Peyer's patch (tissue), 4 donors: ENCODE measurements at regions not wholly inside any gene's neighbourhood (a gene's known extent, or its start where the extent isn't known, plus 50 kb on each side); places are given as distances from the start of the nearest gene placed in this dataset.

ENCODE experiments used
- DNase-seq, 3 donors: peaks; one replicate each; pipeline ENCODE4 v3.0.0-alpha.2; 2017 to 2019
- H3K27ac ChIP-seq, 4 donors: fragments of 200-600 bp; sonication (generic); one replicate each; pipeline ENCODE4 v1.5.1; 2016 to 2019
- H3K27me3 ChIP-seq, 2 donors: fragments of 200-600 bp; sonication (generic); one replicate each; pipeline ENCODE4 v1.5.1; 2019
- H3K36me3 ChIP-seq, 3 donors: fragments of 200-600 bp; sonication (generic); one replicate each; pipeline ENCODE4 v1.5.1; 2016 to 2019
- H3K4me1 ChIP-seq, 4 donors: fragments of 200-600 bp; sonication (generic); one replicate each; pipeline ENCODE4 v1.5.1; 2016 to 2019
- H3K4me3 ChIP-seq, 4 donors: fragments of 200-600 bp; sonication (generic); 1 replicate in 3 of 4; 2 replicates in 1 of 4; pipeline ENCODE4 v1.5.1; 2016 to 2019; ENCODE audit warnings: mild to moderate bottlenecking in 1 of 4
- H3K9me3 ChIP-seq, 4 donors: fragments of 200-600 bp; sonication (generic); one replicate each; pipeline ENCODE4 v1.5.1; 2016 to 2019; ENCODE audit warnings: mild to moderate bottlenecking in 1 of 4
- POLR2A ChIP-seq, 2 donors: fragments of 450-650 bp; IDR thresholded peaks; one replicate each; pipeline ENCODE4 v1.5.1; 2017; ENCODE audit warnings: antibody characterized with exemption in 2 of 2, mild to moderate bottlenecking in 2 of 2, moderate library complexity in 2 of 2
- TF ChIP-seq, protein P1 (sequence below), 6 experiments: fragments of 450-650 bp in 4 of 6; fragments of 200-600 bp in 2 of 6; sonication (generic) in 1 of 6; IDR thresholded peaks; one replicate each; pipeline ENCODE4 v1.5.1; 2017 to 2019; ENCODE audit warnings: antibody characterized with exemption in 6 of 6, mild to moderate bottlenecking in 3 of 6, moderate library complexity in 1 of 6

DNA sequence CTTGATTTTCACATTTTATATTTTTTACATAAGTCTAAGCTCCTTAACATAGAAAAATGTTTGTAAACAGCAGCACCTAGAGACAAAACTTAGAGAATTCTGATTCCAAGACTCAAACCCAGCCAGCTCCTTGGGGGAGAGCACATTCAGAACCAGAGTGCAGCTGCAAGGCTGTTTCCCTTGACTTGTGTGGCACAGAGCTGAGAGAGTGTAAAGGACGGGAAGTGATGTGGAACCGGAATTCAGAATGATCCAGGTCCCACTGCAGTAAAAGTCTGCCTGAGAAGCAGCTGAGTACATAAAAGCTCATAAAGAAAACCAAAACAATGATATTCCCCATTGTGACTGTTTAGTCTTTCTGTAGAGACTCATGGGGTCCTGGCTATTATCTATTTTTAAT is 713.8 kb downstream of the RAB28 start:
- no peak for DNase-seq
- no peak for TF ChIP-seq POLR2A (IDR thresholded peaks at IDR 0.05)
- H3K4me1 ChIP-seq: no peaks in the 10 kb centered on the region

DNA sequence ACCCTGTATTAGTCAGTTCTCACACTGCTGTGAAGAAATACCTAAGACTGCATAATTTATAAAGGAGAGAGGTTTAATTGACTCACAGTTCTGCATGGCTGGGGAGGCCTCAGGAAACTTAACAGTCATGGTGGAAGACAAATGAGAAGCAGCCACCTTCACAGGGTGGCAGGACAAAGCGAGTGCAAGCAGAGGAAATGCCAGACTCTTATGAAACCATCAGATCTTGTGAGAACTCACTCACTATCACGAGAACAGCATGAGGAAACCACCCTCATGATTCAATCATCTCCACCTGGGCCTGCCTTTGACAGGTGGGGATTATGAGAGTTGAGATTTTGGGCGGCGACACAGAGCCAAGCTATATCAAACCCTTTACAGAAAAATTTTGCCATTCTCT is 722.4 kb downstream of the RAB28 start:
- Histone ChIP-seq H3K27me3 (no peaks in the 10 kb centered on the region), H3K27ac (no peak overlapping the region), H3K36me3 (no peaks in the 10 kb centered on the region), H3K9me3 (no peaks in the 10 kb centered on the region), H3K4me3 (no peak overlapping the region), H3K4me1 (no peaks in the 10 kb centered on the region)
- DNase-seq: no peak
- TF ChIP-seq, protein P1, sequence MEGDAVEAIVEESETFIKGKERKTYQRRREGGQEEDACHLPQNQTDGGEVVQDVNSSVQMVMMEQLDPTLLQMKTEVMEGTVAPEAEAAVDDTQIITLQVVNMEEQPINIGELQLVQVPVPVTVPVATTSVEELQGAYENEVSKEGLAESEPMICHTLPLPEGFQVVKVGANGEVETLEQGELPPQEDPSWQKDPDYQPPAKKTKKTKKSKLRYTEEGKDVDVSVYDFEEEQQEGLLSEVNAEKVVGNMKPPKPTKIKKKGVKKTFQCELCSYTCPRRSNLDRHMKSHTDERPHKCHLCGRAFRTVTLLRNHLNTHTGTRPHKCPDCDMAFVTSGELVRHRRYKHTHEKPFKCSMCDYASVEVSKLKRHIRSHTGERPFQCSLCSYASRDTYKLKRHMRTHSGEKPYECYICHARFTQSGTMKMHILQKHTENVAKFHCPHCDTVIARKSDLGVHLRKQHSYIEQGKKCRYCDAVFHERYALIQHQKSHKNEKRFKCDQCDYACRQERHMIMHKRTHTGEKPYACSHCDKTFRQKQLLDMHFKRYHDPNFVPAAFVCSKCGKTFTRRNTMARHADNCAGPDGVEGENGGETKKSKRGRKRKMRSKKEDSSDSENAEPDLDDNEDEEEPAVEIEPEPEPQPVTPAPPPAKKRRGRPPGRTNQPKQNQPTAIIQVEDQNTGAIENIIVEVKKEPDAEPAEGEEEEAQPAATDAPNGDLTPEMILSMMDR (IDR thresholded peaks at IDR 0.05): no peak
- TF ChIP-seq POLR2A (IDR thresholded peaks at IDR 0.05): no peak

More for the DNA sequence above, 713.8 kb downstream of the RAB28 start:
- Histone ChIP-seq H3K27me3 (no peaks in the 10 kb centered on the region), H3K4me3 (no peak overlapping the region), H3K36me3 (no peaks in the 10 kb centered on the region), H3K27ac (no peak overlapping the region), H3K9me3 (no peaks in the 10 kb centered on the region)

DNA sequence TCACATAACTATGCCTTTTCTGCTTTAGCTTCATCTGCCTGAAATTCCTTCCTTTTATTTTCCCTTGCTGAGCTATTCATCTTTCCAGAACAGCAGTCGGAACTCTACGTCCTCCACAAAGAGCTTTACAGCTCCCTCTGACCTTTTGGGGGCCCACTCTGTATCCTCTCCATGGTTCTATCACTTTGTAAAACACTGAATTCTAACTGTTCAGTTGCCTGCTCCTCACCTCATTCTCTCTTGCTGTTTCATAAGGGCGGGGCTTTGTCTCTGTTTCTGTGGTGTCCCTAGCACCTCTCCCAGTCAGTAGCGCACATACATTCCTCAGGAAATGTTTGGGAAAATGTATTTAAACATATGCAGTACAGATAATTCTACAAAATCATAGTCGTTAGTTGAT is 737.0 kb downstream of the RAB28 start:
- Histone ChIP-seq H3K4me3 (no peak overlapping the region), H3K9me3 (no peaks in the 10 kb centered on the region), H3K27ac (no peak overlapping the region), H3K27me3 (no peaks in the 10 kb centered on the region), H3K4me1 (no peaks in the 10 kb centered on the region), H3K36me3 (no peaks in the 10 kb centered on the region)
- TF ChIP-seq, protein P1 (IDR thresholded peaks at IDR 0.05): no peak
- TF ChIP-seq POLR2A (IDR thresholded peaks at IDR 0.05): no peak
- no peak for DNase-seq

DNA sequence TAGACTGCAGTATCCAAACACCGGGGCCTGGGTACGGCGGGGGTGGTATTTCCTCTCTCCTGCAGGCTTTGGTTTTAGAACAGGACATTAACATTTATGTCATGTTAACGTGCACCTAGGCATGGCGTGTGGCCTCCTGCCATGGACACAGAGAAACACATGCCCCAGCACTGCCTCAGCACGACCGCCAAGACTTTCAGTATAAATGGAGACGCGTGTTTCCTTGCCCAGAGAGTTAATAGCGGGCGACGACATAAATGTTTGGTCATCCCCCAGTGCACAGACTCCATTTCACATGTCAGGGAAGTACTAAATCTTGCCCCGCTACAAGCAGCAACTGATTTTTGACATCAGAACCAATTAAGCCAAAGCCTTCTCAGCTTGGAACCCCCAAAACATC is 737.9 kb downstream of the RAB28 start:
- Histone ChIP-seq H3K36me3 (no peaks in the 10 kb centered on the region), H3K4me3 (no peak overlapping the region), H3K4me1 (no peaks in the 10 kb centered on the region), H3K27ac (no peak overlapping the region), H3K27me3 (no peaks in the 10 kb centered on the region), H3K9me3 (no peaks in the 10 kb centered on the region)
- no peak for DNase-seq
- TF ChIP-seq, protein P1 (IDR thresholded peaks at IDR 0.05): no peak
- no peak for TF ChIP-seq POLR2A (IDR thresholded peaks at IDR 0.05)

DNA sequence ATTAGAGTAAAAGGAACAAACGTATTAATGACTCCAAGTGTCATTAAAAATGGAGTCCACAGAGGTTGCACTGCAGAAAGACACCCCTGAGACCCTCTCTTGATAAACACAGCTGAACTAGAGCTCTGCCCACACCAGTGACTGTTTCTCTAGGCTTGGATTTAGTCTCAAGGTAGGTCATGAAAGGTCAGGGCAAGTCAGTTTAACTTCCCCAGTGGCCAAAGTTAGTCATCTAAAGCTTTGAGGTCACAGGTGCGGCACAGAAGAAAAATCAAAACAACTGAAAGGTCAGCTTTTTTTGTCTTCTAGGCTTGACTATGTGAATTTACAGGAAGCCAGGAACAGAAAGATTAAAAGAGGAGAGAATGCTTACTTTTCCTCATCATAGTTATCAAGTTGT is 749.6 kb downstream of the RAB28 start:
- TF ChIP-seq, protein P1 (IDR thresholded peaks at IDR 0.05): no peak
- Histone ChIP-seq H3K27ac (no peak overlapping the region), H3K4me1 (no peaks in the 10 kb centered on the region), H3K4me3 (no peak overlapping the region), H3K9me3 (no peaks in the 10 kb centered on the region), H3K27me3 (no peaks in the 10 kb centered on the region), H3K36me3 (no peaks in the 10 kb centered on the region)
- no peak for DNase-seq

DNA sequence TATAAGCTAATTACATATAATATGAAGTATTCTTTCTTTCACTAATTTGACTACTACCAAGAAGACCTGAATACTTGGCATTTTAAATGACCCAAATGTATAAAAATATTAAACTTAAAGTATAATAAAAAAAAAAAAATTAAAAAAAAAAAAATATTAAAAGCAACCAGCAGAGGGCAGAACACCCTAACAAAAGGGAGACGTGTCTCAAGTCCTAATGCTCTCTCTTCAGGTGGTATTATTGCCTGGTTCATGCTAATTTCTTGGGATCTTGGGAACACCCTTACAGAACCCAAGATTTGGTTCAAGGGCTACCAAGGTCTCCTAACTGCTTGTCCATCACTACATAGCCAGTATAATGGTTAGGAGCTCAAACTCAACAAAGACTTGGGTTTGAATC is 754.8 kb downstream of the RAB28 start:
- Histone ChIP-seq H3K4me3 (no peak overlapping the region), H3K4me1 (no peaks in the 10 kb centered on the region), H3K27me3 (no peaks in the 10 kb centered on the region), H3K36me3 (no peaks in the 10 kb centered on the region), H3K27ac (no peak overlapping the region), H3K9me3 (no peaks in the 10 kb centered on the region)
- TF ChIP-seq, protein P1 (IDR thresholded peaks at IDR 0.05): peak in 5 of 6 experiments; percentile 4 to 46 (median 23)
- no peak for TF ChIP-seq POLR2A (IDR thresholded peaks at IDR 0.05)
- no peak for DNase-seq
